Ovary (tissue), 7 donors: ENCODE measurements at regions not wholly inside any gene's neighbourhood (a gene's known extent, or its start where the extent isn't known, plus 50 kb on each side); places are given as distances from the start of the nearest gene placed in this dataset.
"Not testable (repeated sequence)": the region's sequence is repeated elsewhere in the genome, so short reads cannot be mapped to it uniquely, and the experiment has no call there.

Experiments
- DNase-seq, 5 donors: peaks; one replicate each; pipeline ENCODE4 v3.0.0-alpha.2; 2019 to 2020
- H3K27ac ChIP-seq, 2 donors: fragments of 200-600 bp; one replicate each; pipeline versions ENCODE4 v1.5.1 to v1.8.0; 2019 to 2022
- H3K27me3 ChIP-seq: fragments of 200-600 bp; one replicate; pipeline ENCODE4 v1.8.0; 2022
- H3K36me3 ChIP-seq: fragments of 200-600 bp; sonication (generic); one replicate; pipeline ENCODE4 v1.5.1; 2019
- H3K4me1 ChIP-seq: one replicate; pipeline ENCODE4 v1.8.1; 2013; ENCODE audit warnings: mild to moderate bottlenecking, moderate library complexity; ENCODE audit not compliant: insufficient read depth
- H3K4me3 ChIP-seq: fragments of 200-600 bp; sonication (generic); one replicate; pipeline ENCODE4 v1.5.1; 2017
- H3K9me3 ChIP-seq, 2 donors: fragments of 200-600 bp in 1 of 2; sonication (generic) in 1 of 2; one replicate each; pipeline versions ENCODE4 v1.5.1 to v1.8.1; 2013 to 2019; ENCODE audit warnings: mild to moderate bottlenecking in 1 of 2, moderate library complexity in 1 of 2
- EP300 ChIP-seq: sonication (generic); formaldehyde crosslinking; IDR thresholded peaks from one replicate; pipeline ENCODE4 v1.6.1; 2017; ENCODE audit warnings: antibody characterized with exemption
- POLR2A ChIP-seq: fragments of 450-650 bp; IDR thresholded peaks from one replicate; pipeline ENCODE4 v1.6.1; 2017; ENCODE audit warnings: antibody characterized with exemption, mild to moderate bottlenecking, moderate library complexity
- WGBS, 3 donors: extraction: QIAGEN DNeasy Blood & Tissue Kit in 1 of 3; methylation state at CpG; one replicate each; pipeline versions ENCODE4 v1.1.5 to v1.1.7; 2013 to 2017; 5-methylcytosine and 5-hydroxymethylcytosine counted together
- intact Hi-C, 4 donors: fragments of 100-400 bp; cut with DNase I; formaldehyde crosslinking; loops; one replicate each; pipeline versions ENCODE4 v1.11.0 to v1.15.1; 2022 to 2023
- TF ChIP-seq, protein P1 (sequence below), 3 donors: fragments of 450-650 bp in 2 of 3; fragments of 200-600 bp in 1 of 3; IDR thresholded peaks; one replicate each; pipeline versions ENCODE4 v1.5.1 to v1.8.0; 2016 to 2022; ENCODE audit warnings: antibody characterized with exemption in 3 of 3, mild to moderate bottlenecking in 1 of 3
- donor health status: DM: no; HTN: no; CAD: no; lungs with moderate emphysema.
- donor health status: DM: no; HTN: no; CAD: no.
- donor health status: Bipolar disorder and iron deficiency.
- donor health status: DM: no; HTN: no; CAD: no.
- donor health status: DM: yes; HTN: yes; CAD: no.

DNA sequence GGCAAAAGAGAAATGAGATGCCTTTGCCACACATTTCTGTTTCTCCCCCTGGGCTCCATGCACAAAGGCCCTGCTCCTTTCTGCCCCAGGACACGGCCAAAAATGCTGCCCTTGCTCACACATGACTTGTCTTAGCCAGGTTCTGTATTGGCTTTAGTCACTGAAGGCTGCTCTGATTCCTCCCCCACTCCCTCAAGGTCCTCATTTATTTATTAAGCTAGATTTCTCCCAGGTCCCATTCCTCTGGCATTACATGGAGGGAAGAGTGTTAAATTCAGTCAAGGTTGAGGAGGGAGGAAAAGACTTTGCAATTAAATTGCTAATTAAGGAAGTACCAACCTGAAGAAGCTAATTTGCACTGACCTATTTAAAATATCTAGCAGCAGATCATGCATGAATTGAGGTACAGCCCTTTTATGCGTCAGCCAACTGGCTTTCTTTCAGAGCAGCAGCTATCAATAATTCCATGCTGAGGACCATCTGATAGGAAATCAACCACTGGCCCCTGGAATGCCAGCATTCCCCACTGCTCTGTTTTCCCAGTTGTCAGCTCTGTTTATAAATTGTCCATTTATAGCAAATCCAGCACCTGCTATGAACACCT lies 81.2 kb upstream of the MAP3K1 start:
- no peak for DNase-seq
- TF ChIP-seq POLR2A (no peak), EP300 (no peak)
- TF ChIP-seq, protein P1, sequence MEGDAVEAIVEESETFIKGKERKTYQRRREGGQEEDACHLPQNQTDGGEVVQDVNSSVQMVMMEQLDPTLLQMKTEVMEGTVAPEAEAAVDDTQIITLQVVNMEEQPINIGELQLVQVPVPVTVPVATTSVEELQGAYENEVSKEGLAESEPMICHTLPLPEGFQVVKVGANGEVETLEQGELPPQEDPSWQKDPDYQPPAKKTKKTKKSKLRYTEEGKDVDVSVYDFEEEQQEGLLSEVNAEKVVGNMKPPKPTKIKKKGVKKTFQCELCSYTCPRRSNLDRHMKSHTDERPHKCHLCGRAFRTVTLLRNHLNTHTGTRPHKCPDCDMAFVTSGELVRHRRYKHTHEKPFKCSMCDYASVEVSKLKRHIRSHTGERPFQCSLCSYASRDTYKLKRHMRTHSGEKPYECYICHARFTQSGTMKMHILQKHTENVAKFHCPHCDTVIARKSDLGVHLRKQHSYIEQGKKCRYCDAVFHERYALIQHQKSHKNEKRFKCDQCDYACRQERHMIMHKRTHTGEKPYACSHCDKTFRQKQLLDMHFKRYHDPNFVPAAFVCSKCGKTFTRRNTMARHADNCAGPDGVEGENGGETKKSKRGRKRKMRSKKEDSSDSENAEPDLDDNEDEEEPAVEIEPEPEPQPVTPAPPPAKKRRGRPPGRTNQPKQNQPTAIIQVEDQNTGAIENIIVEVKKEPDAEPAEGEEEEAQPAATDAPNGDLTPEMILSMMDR (IDR thresholded peaks at IDR 0.05) = no peak
- WGBS, 3 donors = 39 to 47% (median 46%) methylated on average over 2 of the region's 2 CpGs
- H3K27me3 ChIP-seq = no peaks in the 10 kb centered on the region
- H3K4me1 ChIP-seq = peaks cover 3% of the 10 kb centered on the region
- no peak overlapping the region for H3K27ac ChIP-seq
- intact Hi-C loops = no loop called here
- H3K9me3 ChIP-seq = no peaks in the 10 kb centered on the region
- H3K36me3 ChIP-seq = no peaks in the 10 kb centered on the region
- H3K4me3 ChIP-seq = no peak overlapping the region

DNA sequence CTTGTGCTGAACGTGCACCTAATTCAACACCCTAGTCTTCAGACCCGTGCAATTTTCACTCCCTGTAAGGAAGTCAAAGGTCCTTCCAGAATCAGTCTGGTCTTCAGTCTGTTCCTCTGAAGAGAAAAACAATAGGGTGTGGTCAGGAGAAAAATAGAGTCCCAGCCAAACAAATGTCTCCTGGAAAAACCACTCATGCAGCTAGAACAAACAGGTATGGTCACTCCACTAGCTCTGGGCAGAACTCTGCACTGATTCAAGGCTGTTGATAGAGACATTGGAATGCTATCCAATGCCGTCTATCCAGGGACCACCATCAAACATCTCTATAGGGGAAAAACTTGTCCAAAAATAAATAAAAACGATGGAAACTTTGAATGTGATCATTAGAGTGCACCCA lies 81.8 kb upstream of the MAP3K1 start:
- no peak overlapping the region for H3K4me3 ChIP-seq
- H3K4me1 ChIP-seq = peaks cover 3% of the 10 kb centered on the region
- H3K9me3 ChIP-seq = no peaks in the 10 kb centered on the region
- intact Hi-C loops = no loop called here
- no peak for DNase-seq
- H3K27ac ChIP-seq = no peak overlapping the region
- WGBS, 3 donors = 57 to 58% (median 57%) methylated on average over 4 of the region's 4 CpGs
- H3K36me3 ChIP-seq = no peaks in the 10 kb centered on the region
- H3K27me3 ChIP-seq = no peaks in the 10 kb centered on the region
- no peak for TF ChIP-seq EP300
- TF ChIP-seq, protein P1 (IDR thresholded peaks at IDR 0.05) = no peak

DNA sequence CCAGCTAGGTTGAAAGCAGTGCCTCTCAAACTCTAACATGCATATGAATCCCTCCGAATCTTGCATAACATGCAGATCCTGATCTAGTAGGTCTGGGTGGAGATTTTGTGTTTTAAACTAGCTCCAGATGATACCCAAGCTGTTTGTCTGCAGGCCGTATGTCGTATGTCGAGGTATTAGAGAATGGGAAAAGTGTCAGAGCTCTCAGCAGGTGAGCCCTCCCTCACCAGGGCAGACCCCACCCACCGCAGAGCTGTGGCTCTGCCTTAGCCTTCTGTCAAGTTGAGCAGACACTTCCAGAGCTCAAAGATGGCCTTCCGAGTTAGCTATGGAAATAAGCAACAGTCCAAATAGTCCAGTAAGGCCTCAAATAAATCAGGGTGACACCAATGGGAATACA lies 83.2 kb upstream of the MAP3K1 start:
- no peaks in the 10 kb centered on the region for H3K9me3 ChIP-seq

DNA sequence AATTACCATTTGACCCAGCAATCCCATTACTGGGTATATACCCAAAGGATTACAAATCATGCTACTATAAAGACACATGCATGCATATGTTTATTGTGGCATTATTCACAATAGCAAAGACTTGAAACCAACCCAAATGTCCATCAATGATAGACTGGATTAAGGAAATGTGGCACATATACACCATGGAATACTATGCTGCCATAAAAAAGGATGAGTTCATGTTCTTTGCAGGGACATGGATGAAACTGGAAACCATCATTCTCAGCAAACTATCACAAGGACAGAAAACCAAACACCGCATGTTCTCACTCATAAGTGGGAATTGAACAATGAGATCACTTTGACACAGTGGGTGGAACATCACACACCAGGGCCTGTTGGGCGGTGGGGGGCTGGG lies 83.9 kb upstream of the MAP3K1 start:
- intact Hi-C loops, H3K27me3 ChIP-seq, H3K4me3 ChIP-seq, H3K36me3 ChIP-seq, H3K27ac ChIP-seq, DNase-seq, H3K4me1 ChIP-seq, H3K9me3 ChIP-seq: not testable (repeated sequence)
- WGBS, 3 donors = 93 to 98% (median 96%) methylated on average over 2 of the region's 2 CpGs

More for the DNA sequence above, 83.2 kb upstream of the MAP3K1 start:
- no peak for DNase-seq
- H3K27me3 ChIP-seq = no peaks in the 10 kb centered on the region
- no peak overlapping the region for H3K27ac ChIP-seq
- intact Hi-C loops = no loop called here
- no peak overlapping the region for H3K4me3 ChIP-seq
- H3K36me3 ChIP-seq = no peaks in the 10 kb centered on the region
- peaks cover 3% of the 10 kb centered on the region for H3K4me1 ChIP-seq
- TF ChIP-seq POLR2A (no peak), EP300 (no peak)
- TF ChIP-seq, protein P1 (IDR thresholded peaks at IDR 0.05) = no peak
- 91 to 97% (median 95%) methylated on average over 6 of the region's 6 CpGs for WGBS, 3 donors

DNA sequence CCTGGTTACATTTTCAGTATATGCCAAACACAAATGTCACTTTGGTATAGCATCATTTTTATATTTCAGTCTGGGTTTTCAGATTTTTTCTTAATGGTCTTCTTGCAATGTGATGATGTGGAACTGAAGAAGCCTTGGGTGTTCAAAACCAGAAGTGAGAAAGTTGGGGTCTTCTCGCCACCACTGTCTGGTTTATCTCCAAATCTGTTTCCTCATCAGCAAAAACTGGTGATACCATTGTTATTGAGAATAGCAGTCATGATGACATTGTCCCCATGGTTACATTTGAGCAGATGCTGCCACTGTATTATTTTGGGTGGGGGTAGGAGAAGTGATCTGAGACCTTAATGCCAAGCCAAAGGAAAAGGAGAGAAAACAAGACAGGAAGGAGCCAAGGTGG lies 85.9 kb upstream of the MAP3K1 start:
- no peaks in the 10 kb centered on the region for H3K27me3 ChIP-seq
- H3K27ac ChIP-seq = no peak overlapping the region
- intact Hi-C loops = no loop called here
- DNase-seq = no peak
- no peaks in the 10 kb centered on the region for H3K9me3 ChIP-seq
- H3K4me3 ChIP-seq = no peak overlapping the region
- no peak for TF ChIP-seq POLR2A
- TF ChIP-seq EP300 = no peak
- TF ChIP-seq, protein P1 (IDR thresholded peaks at IDR 0.05) = no peak
- 84 to 98% (median 96%) methylated on average over 1 of the region's 1 CpG for WGBS, 3 donors
- peaks cover 3% of the 10 kb centered on the region for H3K4me1 ChIP-seq
- no peaks in the 10 kb centered on the region for H3K36me3 ChIP-seq
